GM18507 (cell line): ENCODE measurements at regions not wholly inside any gene's neighbourhood (a gene's known extent, or its start where the extent isn't known, plus 50 kb on each side); places are given as distances from the start of the nearest gene placed in this dataset.

ENCODE experiments used
- DNase-seq: peaks from one replicate; pipeline ENCODE4 v3.0.0; 2011; ENCODE audit warnings: low read depth; ENCODE audit not compliant: insufficient read length; ENCODE audit errors: extremely low spot score
- FAIRE-seq: peaks from 2 replicates; lab custom pipeline; 2011; peaks lifted over from hg19 to GRCh38; lab: Jason Lieb, UNC

GRCh38 chr4:136812100-136812880 lies 720.0 kb downstream of the PCDH18 start:
- FAIRE-seq (no peak), DNase-seq (no peak)

- no peak for DNase-seq
- no peak for FAIRE-seq
Observed at GRCh38 chr4:136811496-136812077, 720.7 kb downstream of the PCDH18 start.

- no peak for DNase-seq
- FAIRE-seq, result no peak
Observed at GRCh38 chr4:136810626-136811025, 721.7 kb downstream of the PCDH18 start.

- no peak for DNase-seq
- FAIRE-seq, result no peak
Observed at GRCh38 chr4:136806844-136807243, 725.5 kb downstream of the PCDH18 start.

- FAIRE-seq, result no peak
- no peak for DNase-seq
Observed at GRCh38 chr4:136805617-136806016, 726.7 kb downstream of the PCDH18 start.

GRCh38 chr4:136803433-136803832 lies 728.9 kb downstream of the PCDH18 start:
- DNase-seq (no peak), FAIRE-seq (no peak)

- DNase-seq (no peak), FAIRE-seq (no peak)
Observed at GRCh38 chr4:136800248-136800647, 732.0 kb downstream of the PCDH18 start.

- FAIRE-seq, result no peak
- DNase-seq, result no peak
Observed at GRCh38 chr4:136796953-136797352, 735.3 kb downstream of the PCDH18 start.

- DNase-seq (no peak), FAIRE-seq (no peak)
Observed at GRCh38 chr4:136793848-136794247, 738.4 kb downstream of the PCDH18 start.

- no peak for FAIRE-seq
- DNase-seq, result no peak
Observed at GRCh38 chr4:136784326-136784725, 748.0 kb downstream of the PCDH18 start.

- DNase-seq, result no peak
- FAIRE-seq, result no peak
Observed at GRCh38 chr4:136769717-136770116, 762.6 kb downstream of the PCDH18 start.

GRCh38 chr4:136768925-136769275 lies 763.4 kb downstream of the PCDH18 start:
- no peak for DNase-seq
- no peak for FAIRE-seq

GRCh38 chr4:136768213-136768924 lies 763.9 kb downstream of the PCDH18 start:
- DNase-seq (no peak), FAIRE-seq (no peak)

GRCh38 chr4:136763919-136764318 lies 768.4 kb downstream of the PCDH18 start:
- FAIRE-seq, result no peak
- no peak for DNase-seq

GRCh38 chr4:136755531-136755916 lies 776.8 kb downstream of the PCDH18 start:
- no peak for FAIRE-seq
- no peak for DNase-seq

- no peak for FAIRE-seq
- DNase-seq, result no peak
Observed at GRCh38 chr4:136754810-136755530, 777.3 kb downstream of the PCDH18 start.

- FAIRE-seq (no peak), DNase-seq (no peak)
Observed at GRCh38 chr4:136751556-136751955, 780.7 kb downstream of the PCDH18 start.

- no peak for DNase-seq
- no peak for FAIRE-seq
Observed at GRCh38 chr4:136750897-136751296, 781.4 kb downstream of the PCDH18 start.

- no peak for FAIRE-seq
Observed at GRCh38 chr4:136749989-136750388, 782.3 kb downstream of the PCDH18 start.

GRCh38 chr4:136748773-136749172 lies 783.5 kb downstream of the PCDH18 start:
- DNase-seq, result no peak
- FAIRE-seq, result no peak

More at GRCh38 chr4:136749989-136750388, 782.3 kb downstream of the PCDH18 start:
- DNase-seq, result no peak
